ENCODE measurements at regions not wholly inside any gene's neighbourhood (a gene's known extent, or its start where the extent isn't known, plus 50 kb on each side); places are given as distances from the start of the nearest gene placed in this dataset.

- H3K27me3 ChIP-seq, result no peaks in the 10 kb centered on the region
- peaks cover 0 to 6% (median 0%) of the 10 kb centered on the region in 4 donors for H3K4me1 ChIP-seq
- H3K36me3 ChIP-seq, result no peaks in the 10 kb centered on the region
- ATAC-seq (ENCODE audit: low FRiP score in 2 of 2) (peak in 1 of 2 donors; percentile 76), DNase-seq (no peak)
- no peaks in the 10 kb centered on the region for H3K9me3 ChIP-seq
- whole genome bisulfite sequencing, 2 donors, result 27 to 41% methylated on average over 1 of the region's 1 CpG
- TF ChIP-seq EP300 (IDR thresholded peaks at IDR 0.05) (no peak), POLR2A (IDR thresholded peaks at IDR 0.05) (no peak), POLR2AphosphoS5 (IDR thresholded peaks at IDR 0.05) (no peak), CTCF (IDR thresholded peaks at IDR 0.05) (peak in 2 of 6 experiments; percentile 16 to 23)
- H3K4me3 ChIP-seq, result no peak overlapping the region
- H3K27ac ChIP-seq, result no peak overlapping the region
Observed at GRCh38 chr4:14125375-14126129, 498.0 kb upstream of the BOD1L1 start.

GRCh38 chr4:14130551-14130950 is 503.0 kb upstream of the BOD1L1 start:
- Histone ChIP-seq H3K9me3 (no peaks in the 10 kb centered on the region), H3K36me3 (no peaks in the 10 kb centered on the region), H3K27me3 (no peaks in the 10 kb centered on the region), H3K27ac (no peak overlapping the region), H3K4me3 (no peak overlapping the region), H3K4me1 (no peaks in the 10 kb centered on the region)
- TF ChIP-seq POLR2A (IDR thresholded peaks at IDR 0.05), result no peak
- TF ChIP-seq CTCF (IDR thresholded peaks at IDR 0.05), result no peak
- TF ChIP-seq POLR2AphosphoS5 (IDR thresholded peaks at IDR 0.05), result no peak
- TF ChIP-seq EP300 (IDR thresholded peaks at IDR 0.05), result no peak
- ATAC-seq (ENCODE audit: low FRiP score in 2 of 2) (no peak), DNase-seq (no peak)
- 47 to 58% methylated on average over 2 of the region's 2 CpGs for WGBS, 2 donors

- ATAC-seq (ENCODE audit: low FRiP score in 2 of 2), result no peak
Observed at GRCh38 chr4:14131335-14131734, 503.8 kb upstream of the BOD1L1 start.

GRCh38 chr4:14132301-14132700 is 504.8 kb upstream of the BOD1L1 start:
- no peaks in the 10 kb centered on the region for H3K27me3 ChIP-seq
- no peak for ATAC-seq (ENCODE audit: low FRiP score in 2 of 2)
- H3K9me3 ChIP-seq, result no peaks in the 10 kb centered on the region
- H3K36me3 ChIP-seq, result no peaks in the 10 kb centered on the region
- WGBS, 2 donors, result 89 to 100% methylated on average over 1 of the region's 1 CpG
- TF ChIP-seq POLR2A (IDR thresholded peaks at IDR 0.05) (no peak), POLR2AphosphoS5 (IDR thresholded peaks at IDR 0.05) (no peak), CTCF (IDR thresholded peaks at IDR 0.05) (no peak), EP300 (IDR thresholded peaks at IDR 0.05) (no peak)
- H3K4me3 ChIP-seq, result no peak overlapping the region
- H3K27ac ChIP-seq, result no peak overlapping the region
- DNase-seq, result no peak
- H3K4me1 ChIP-seq, result no peaks in the 10 kb centered on the region

More at GRCh38 chr4:14131335-14131734, 503.8 kb upstream of the BOD1L1 start:
- no peak for DNase-seq
- Histone ChIP-seq H3K4me3 (no peak overlapping the region), H3K36me3 (no peaks in the 10 kb centered on the region), H3K4me1 (no peaks in the 10 kb centered on the region), H3K27ac (no peak overlapping the region), H3K27me3 (no peaks in the 10 kb centered on the region), H3K9me3 (no peaks in the 10 kb centered on the region)
- TF ChIP-seq EP300 (IDR thresholded peaks at IDR 0.05) (no peak), POLR2AphosphoS5 (IDR thresholded peaks at IDR 0.05) (no peak), POLR2A (IDR thresholded peaks at IDR 0.05) (no peak), CTCF (IDR thresholded peaks at IDR 0.05) (no peak)
- 46 to 83% methylated on average over 1 of the region's 1 CpG for WGBS, 2 donors

GRCh38 chr4:14138106-14138505 is 510.6 kb upstream of the BOD1L1 start:
- ATAC-seq (ENCODE audit: low FRiP score in 2 of 2), result no peak
- DNase-seq, result no peak
- no peak for TF ChIP-seq POLR2A (IDR thresholded peaks at IDR 0.05)
- H3K27me3 ChIP-seq, result no peaks in the 10 kb centered on the region
- H3K4me1 ChIP-seq, result no peaks in the 10 kb centered on the region
- H3K4me3 ChIP-seq, result no peak overlapping the region
- no peaks in the 10 kb centered on the region for H3K36me3 ChIP-seq
- H3K9me3 ChIP-seq, result no peaks in the 10 kb centered on the region
- H3K27ac ChIP-seq, result no peak overlapping the region
